HepG2 (cell line): ENCODE measurements at regions not wholly inside any gene's neighbourhood (a gene's known extent, or its start where the extent isn't known, plus 50 kb on each side); places are given as distances from the start of the nearest gene placed in this dataset.

Source experiments
- ARNTL ChIP-seq: sonication (generic); formaldehyde crosslinking; IDR thresholded peaks from 2 replicates; pipeline ENCODE4 v1.4.0; 2020; ENCODE audit warnings: mild to moderate bottlenecking, missing genetic modification reagents
- ELF1 ChIP-seq: sonication (generic); formaldehyde crosslinking; IDR thresholded peaks from 2 replicates; pipeline ENCODE4 v1.4.0; 2020; ENCODE audit warnings: missing genetic modification reagents
- HNRNPUL1 ChIP-seq: fragments of 200-400 bp; formaldehyde crosslinking; IDR thresholded peaks from 2 replicates; pipeline ENCODE4 v1.6.1; 2017; ENCODE audit warnings: low read depth, mild to moderate bottlenecking, low read length, moderate library complexity
- MLLT10 ChIP-seq: sonication (generic); formaldehyde crosslinking; IDR thresholded peaks from 2 replicates; pipeline ENCODE4 v1.4.0; 2020; ENCODE audit warnings: missing genetic modification reagents
- RBM39 ChIP-seq: fragments of 200-400 bp; formaldehyde crosslinking; IDR thresholded peaks from one replicate; pipeline ENCODE4 v1.6.1; 2018; ENCODE audit warnings: antibody characterized with exemption, mild to moderate bottlenecking, low read depth, low read length; ENCODE audit not compliant: poor library complexity, severe bottlenecking
- TAF1 ChIP-seq: sonication (generic); formaldehyde crosslinking; IDR thresholded peaks from 2 replicates; pipeline ENCODE4 v1.4.0; 2020; ENCODE audit warnings: missing genetic modification reagents
- ZC3H13 ChIP-seq: sonication (generic); formaldehyde crosslinking; IDR thresholded peaks from 2 replicates; pipeline ENCODE4 v1.8.1; 2023; ENCODE audit warnings: mild to moderate bottlenecking, missing genetic modification reagents, moderate library complexity
- ZNF207 ChIP-seq: fragments of 450-650 bp; IDR thresholded peaks from 2 replicates; pipeline ENCODE4 v1.6.1; 2016; ENCODE audit warnings: antibody characterized with exemption, borderline replicate concordance
- ZNF274 ChIP-seq: sonication (generic); formaldehyde crosslinking; IDR thresholded peaks from 2 replicates; pipeline ENCODE4 v1.5.1; 2020; ENCODE audit warnings: mild to moderate bottlenecking, missing genetic modification reagents
- ZNF550 ChIP-seq: sonication (generic); formaldehyde crosslinking; IDR thresholded peaks from 2 replicates; pipeline ENCODE4 v1.4.0; 2020; ENCODE audit warnings: mild to moderate bottlenecking, missing genetic modification reagents, borderline replicate concordance
- ZNF567 ChIP-seq: sonication (generic); formaldehyde crosslinking; IDR thresholded peaks from 2 replicates; pipeline ENCODE4 v1.8.1; 2023; ENCODE audit warnings: mild to moderate bottlenecking, missing genetic modification reagents, borderline replicate concordance
- ZNF776 ChIP-seq: sonication (generic); formaldehyde crosslinking; IDR thresholded peaks from 2 replicates; pipeline ENCODE4 v1.4.0; 2020; ENCODE audit warnings: mild to moderate bottlenecking, missing genetic modification reagents
- TF ChIP-seq, protein P1 (sequence below): IDR thresholded peaks from 2 replicates; pipeline ENCODE4 v1.6.1; 2016
- TF ChIP-seq, protein P2 (sequence below): sonication (generic); formaldehyde crosslinking; IDR thresholded peaks from 2 replicates; pipeline ENCODE4 v1.8.0; 2022; ENCODE audit warnings: missing genetic modification reagents, mild to moderate bottlenecking, moderate library complexity, borderline replicate concordance
- TF ChIP-seq, protein P3 (sequence below): sonication (generic); formaldehyde crosslinking; IDR thresholded peaks from 2 replicates; pipeline ENCODE4 v1.9.0; 2021; ENCODE audit warnings: missing genetic modification reagents, borderline replicate concordance
- TF ChIP-seq, protein P4 (sequence below): sonication (generic); IDR thresholded peaks from 2 replicates; pipeline ENCODE4 v1.6.1; 2016; ENCODE audit warnings: low read depth, borderline replicate concordance
- TF ChIP-seq, protein P5 (sequence below): sonication (generic); formaldehyde crosslinking; IDR thresholded peaks from 2 replicates; pipeline ENCODE4 v1.4.0; 2020; ENCODE audit warnings: missing genetic modification reagents
- TF ChIP-seq, protein P6 (sequence below): sonication (generic); formaldehyde crosslinking; IDR thresholded peaks from 2 replicates; pipeline ENCODE4 v1.5.0; 2020; ENCODE audit warnings: mild to moderate bottlenecking, missing genetic modification reagents, moderate library complexity
- TF ChIP-seq, protein P7 (sequence below): fragments of 450-650 bp; IDR thresholded peaks from 2 replicates; pipeline ENCODE4 v1.6.1; 2016

DNA sequence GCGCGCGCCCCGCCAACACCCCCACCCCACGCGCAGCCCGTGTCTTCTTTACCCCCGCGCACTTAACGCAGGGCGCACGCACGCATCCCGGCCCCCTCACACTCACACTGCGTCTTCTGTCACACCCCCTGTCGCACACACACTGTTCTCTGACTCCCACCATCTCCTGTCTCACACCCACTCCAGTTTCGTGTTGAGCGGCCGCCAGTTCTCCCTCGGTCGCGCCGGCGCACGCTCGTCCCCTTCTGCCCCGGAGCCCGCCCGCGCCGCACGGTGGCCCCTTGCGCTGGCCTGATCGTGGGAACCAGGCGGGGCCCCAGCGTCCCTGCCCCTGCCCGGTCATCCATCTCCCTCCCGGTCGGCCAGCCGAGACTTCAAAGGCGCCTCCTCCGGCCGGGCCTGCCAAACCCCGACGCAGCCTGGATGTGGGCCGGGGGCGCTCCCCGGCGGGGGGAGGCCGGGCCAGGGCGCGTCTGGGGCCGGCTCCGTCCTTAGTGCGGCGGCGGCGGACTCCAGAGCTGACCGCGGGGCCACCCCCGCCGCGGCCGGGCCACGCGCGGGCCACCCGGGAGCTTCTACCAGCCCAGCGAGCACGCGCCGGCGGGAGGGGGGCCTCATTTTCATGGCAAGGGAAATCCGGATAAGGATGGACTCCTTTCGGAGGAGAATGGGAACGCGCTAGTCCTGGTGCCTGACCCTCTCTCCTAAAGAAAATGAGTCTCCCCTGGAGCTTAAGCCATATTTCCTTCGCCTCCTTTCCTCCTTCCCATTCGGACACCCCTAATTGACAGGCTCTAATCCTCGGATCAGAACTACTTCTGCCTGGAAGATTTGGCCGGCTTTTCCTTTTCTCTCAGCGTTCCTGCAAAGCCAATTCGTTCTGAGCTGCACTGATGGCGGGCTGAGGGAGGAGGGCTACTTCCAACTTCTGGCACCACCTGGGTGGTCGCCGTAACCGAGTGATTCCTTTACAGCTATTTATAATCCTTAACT, 82.0 kb upstream of the HMGA2 start (continued):
- TF ChIP-seq, protein P1, sequence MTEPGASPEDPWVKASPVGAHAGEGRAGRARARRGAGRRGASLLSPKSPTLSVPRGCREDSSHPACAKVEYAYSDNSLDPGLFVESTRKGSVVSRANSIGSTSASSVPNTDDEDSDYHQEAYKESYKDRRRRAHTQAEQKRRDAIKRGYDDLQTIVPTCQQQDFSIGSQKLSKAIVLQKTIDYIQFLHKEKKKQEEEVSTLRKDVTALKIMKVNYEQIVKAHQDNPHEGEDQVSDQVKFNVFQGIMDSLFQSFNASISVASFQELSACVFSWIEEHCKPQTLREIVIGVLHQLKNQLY (CRISPR knock-in tag): no peak
- TF ChIP-seq TAF1 (CRISPR knock-in tag) (no peak), ZC3H13 (no peak), RBM39 (peak; percentile 37), ARNTL (CRISPR knock-in tag) (no peak), ZNF207 (no peak), MLLT10 (no peak), ELF1 (no peak), ZNF776 (0 out of 2 replicates have a peak, but pooled peaks have one; percentile 12), HNRNPUL1 (no peak), ZNF274 (CRISPR knock-in tag) (peak; percentile 20; the same call in 1 of the 2 replicates), ZNF567 (CRISPR knock-in tag) (no peak), ZNF550 (peak; percentile 36; the same call in 1 of the 2 replicates)
- TF ChIP-seq, protein P2, sequence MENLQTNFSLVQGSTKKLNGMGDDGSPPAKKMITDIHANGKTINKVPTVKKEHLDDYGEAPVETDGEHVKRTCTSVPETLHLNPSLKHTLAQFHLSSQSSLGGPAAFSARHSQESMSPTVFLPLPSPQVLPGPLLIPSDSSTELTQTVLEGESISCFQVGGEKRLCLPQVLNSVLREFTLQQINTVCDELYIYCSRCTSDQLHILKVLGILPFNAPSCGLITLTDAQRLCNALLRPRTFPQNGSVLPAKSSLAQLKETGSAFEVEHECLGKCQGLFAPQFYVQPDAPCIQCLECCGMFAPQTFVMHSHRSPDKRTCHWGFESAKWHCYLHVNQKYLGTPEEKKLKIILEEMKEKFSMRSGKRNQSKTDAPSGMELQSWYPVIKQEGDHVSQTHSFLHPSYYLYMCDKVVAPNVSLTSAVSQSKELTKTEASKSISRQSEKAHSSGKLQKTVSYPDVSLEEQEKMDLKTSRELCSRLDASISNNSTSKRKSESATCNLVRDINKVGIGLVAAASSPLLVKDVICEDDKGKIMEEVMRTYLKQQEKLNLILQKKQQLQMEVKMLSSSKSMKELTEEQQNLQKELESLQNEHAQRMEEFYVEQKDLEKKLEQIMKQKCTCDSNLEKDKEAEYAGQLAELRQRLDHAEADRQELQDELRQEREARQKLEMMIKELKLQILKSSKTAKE (CRISPR knock-in tag): 0 out of 2 replicates have a peak, but pooled peaks have one; percentile 47
- TF ChIP-seq, protein P3, sequence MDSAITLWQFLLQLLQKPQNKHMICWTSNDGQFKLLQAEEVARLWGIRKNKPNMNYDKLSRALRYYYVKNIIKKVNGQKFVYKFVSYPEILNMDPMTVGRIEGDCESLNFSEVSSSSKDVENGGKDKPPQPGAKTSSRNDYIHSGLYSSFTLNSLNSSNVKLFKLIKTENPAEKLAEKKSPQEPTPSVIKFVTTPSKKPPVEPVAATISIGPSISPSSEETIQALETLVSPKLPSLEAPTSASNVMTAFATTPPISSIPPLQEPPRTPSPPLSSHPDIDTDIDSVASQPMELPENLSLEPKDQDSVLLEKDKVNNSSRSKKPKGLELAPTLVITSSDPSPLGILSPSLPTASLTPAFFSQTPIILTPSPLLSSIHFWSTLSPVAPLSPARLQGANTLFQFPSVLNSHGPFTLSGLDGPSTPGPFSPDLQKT (CRISPR knock-in tag): no peak
- TF ChIP-seq, protein P4, sequence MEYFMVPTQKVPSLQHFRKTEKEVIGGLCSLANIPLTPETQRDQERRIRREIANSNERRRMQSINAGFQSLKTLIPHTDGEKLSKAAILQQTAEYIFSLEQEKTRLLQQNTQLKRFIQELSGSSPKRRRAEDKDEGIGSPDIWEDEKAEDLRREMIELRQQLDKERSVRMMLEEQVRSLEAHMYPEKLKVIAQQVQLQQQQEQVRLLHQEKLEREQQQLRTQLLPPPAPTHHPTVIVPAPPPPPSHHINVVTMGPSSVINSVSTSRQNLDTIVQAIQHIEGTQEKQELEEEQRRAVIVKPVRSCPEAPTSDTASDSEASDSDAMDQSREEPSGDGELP: no peak
- TF ChIP-seq, protein P5, sequence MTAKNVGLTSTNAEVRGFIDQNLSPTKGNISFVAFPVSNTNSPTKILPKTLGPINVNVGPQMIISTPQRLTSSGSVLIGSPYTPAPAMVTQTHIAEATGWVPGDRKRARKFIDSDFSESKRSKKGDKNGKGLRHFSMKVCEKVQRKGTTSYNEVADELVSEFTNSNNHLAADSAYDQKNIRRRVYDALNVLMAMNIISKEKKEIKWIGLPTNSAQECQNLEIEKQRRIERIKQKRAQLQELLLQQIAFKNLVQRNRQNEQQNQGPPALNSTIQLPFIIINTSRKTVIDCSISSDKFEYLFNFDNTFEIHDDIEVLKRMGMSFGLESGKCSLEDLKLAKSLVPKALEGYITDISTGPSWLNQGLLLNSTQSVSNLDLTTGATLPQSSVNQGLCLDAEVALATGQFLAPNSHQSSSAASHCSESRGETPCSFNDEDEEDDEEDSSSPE (CRISPR knock-in tag): peak; percentile 17; the same call in 1 of the 2 replicates
- TF ChIP-seq, protein P6, sequence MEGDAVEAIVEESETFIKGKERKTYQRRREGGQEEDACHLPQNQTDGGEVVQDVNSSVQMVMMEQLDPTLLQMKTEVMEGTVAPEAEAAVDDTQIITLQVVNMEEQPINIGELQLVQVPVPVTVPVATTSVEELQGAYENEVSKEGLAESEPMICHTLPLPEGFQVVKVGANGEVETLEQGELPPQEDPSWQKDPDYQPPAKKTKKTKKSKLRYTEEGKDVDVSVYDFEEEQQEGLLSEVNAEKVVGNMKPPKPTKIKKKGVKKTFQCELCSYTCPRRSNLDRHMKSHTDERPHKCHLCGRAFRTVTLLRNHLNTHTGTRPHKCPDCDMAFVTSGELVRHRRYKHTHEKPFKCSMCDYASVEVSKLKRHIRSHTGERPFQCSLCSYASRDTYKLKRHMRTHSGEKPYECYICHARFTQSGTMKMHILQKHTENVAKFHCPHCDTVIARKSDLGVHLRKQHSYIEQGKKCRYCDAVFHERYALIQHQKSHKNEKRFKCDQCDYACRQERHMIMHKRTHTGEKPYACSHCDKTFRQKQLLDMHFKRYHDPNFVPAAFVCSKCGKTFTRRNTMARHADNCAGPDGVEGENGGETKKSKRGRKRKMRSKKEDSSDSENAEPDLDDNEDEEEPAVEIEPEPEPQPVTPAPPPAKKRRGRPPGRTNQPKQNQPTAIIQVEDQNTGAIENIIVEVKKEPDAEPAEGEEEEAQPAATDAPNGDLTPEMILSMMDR (CRISPR knock-in tag): peak; percentile 32
- TF ChIP-seq, protein P7, sequence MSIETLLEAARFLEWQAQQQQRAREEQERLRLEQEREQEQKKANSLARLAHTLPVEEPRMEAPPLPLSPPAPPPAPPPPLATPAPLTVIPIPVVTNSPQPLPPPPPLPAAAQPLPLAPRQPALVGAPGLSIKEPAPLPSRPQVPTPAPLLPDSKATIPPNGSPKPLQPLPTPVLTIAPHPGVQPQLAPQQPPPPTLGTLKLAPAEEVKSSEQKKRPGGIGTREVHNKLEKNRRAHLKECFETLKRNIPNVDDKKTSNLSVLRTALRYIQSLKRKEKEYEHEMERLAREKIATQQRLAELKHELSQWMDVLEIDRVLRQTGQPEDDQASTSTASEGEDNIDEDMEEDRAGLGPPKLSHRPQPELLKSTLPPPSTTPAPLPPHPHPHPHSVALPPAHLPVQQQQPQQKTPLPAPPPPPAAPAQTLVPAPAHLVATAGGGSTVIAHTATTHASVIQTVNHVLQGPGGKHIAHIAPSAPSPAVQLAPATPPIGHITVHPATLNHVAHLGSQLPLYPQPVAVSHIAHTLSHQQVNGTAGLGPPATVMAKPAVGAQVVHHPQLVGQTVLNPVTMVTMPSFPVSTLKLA: no peak
